Fibroblast of skin of scalp (primary cell): ENCODE measurements at regions not wholly inside any gene's neighbourhood (a gene's known extent, or its start where the extent isn't known, plus 50 kb on each side); places are given as distances from the start of the nearest gene placed in this dataset.

Experiments used
- DNase-seq: peaks from one replicate; pipeline ENCODE4 v3.0.0-alpha.2; 2013

DNA sequence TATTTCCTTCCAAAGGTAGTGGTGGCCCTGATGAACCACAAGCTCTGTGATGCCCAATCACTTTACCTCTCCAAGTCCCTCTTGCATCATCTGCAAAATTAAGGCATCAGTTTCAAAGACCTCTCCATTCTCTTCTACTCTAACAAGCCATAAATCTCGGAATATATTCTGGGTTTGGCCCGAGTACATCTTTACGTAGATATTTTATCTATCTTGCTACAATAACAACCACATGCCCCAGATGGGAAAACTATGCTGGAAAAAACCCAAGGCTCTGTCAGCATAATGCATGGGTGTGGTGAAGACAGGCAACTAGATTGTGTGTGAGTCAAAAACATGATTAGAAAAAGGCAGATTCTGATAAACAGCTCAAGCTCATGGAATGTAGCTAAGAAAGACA lies 228.2 kb upstream of the BLID start:
- peak; percentile 94 for DNase-seq

DNA sequence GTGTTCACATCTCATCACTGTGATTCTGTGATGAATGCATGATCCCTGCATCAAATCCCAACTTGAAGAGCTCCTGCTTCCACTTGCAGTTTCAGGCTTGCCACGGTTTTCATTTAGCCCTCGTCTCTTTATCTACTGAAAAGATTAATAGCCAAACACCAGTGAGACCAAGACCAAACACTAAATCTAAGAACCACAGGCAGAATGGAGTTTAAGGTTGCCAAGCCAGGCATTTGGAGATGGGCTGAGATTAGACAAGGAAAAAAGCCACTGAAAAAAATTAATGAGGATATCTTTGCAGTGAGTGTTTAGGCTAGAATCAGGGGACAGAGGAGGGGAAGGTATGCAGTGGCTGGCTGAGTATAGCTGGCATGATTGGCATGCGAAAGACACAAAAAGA lies 227.2 kb upstream of the BLID start:
- DNase-seq = peak; percentile 23

DNA sequence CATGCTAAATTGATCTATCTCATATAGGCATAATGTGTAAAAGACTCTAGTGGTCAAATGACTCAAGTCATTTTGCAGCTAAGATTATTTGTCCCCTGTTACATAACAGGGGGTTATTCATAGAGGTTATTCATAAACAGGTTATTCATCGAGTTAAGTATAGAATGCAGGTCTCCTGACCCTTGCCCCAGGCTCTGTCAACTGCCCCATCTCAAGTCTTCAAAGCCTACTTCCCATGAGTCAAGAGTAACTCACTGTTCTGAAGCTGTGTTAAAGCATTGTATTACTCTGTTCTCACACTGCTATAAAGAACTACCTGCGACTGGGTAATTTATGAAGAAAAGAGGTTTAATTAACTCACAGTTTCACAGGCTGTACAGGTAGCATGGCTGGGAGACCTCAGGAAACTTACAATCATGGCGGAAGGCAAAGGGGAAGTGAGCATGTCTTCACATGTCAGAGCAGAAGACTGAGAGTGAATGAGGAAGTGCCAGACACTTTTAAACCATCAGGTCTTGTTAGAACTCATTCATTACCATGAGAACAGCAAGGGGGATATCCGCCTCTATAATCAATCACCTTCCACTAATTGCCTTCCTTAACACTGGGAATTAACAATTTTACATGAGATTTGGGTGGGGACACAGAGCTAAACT lies 226.2 kb upstream of the BLID start:
- no peak for DNase-seq

DNA sequence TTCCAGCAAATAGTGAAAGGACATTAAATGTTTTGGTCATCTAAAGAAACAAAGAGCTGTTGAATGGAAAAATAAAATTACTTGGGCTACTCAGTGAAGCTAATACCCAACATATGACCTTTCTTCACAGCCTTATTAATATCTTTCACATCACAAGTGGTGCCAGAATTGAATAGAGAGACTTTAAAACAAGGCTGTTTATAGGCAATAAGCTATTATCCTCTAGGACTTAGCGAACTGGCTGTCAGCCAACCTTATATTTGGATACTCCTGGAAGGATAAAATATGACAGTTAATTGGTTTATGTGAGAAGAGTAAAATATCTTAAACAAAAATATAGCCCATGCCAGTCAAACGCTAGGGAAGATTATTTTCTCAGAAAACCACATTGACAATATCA lies 225.5 kb upstream of the BLID start:
- no peak for DNase-seq

DNA sequence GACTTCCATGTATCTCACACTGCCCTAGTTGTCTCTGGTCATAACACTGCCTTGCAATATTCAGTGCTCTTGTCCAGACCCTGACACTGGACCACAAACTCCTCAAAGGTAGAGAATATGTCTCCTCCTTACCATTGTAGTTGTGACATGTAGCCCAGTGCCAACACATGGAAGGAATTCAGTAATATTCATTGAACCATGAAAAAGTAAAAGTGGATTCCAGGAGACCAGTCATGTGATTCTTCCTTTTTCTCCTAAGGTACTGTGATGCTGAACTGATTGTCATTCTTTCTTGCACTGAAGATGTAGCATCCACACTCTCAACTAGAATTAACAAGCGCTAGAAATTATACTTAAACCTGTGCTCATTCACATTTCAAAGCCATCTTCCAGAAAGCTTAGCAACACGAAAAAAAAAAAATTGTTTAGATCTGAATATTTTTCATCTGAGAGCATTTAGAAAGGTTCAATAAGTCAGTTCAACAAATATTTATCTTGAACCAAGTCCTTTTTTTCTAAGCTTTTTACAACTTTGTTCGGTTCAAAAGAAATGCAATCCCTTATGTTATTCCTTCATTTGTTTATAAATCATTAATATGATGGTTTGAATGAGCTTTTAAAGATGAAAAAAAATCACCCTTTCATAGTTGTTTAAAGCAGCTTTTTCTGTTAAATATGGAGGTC lies 224.7 kb upstream of the BLID start:
- no peak for DNase-seq

DNA sequence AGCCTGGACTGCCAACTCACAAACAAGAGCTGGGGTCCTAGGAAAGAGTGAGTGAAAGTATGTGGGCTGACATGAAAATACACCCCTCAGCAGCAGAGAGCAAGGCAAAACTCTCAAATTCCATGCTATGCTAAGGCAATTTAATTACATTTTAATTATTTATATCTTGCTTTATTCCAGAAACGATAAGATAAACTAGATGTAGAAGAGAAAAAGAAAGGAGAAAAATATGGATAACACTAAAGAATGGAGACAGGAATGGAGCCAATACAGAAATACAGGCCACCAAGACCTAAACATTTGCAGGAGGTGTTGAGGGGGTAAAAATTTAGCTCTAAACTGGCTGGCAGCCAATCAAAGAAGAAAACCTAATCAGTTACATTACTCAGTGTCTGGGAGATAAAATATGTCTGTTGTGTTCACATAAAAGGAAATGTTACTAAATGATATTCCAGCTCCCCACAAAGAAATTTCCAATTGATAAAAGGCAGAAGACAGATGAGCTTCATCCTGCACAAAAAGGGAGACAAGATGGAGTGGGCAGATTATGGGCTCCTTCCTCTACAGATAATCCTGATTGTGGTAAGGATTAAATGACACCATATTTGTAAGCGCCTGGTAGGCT lies 223.5 kb upstream of the BLID start:
- peak; percentile 14 for DNase-seq

DNA sequence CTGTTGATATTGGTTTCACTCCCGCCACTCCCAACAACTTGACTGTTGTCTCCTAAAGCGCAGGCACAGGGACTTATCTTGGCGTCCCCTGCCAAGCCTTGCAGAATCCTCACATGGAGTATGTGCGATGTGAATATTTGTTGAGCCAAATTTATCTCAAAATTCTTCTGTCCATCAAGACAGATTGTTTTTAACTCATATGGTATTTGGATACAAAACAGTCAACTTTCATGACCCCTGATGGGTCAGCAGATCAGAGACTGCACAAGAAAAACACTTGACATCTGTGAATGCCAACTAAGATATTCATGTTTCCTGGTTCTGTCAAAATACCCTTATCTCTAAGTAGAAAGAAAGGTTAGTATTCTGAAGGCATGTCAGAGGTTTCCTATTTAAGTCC lies 221.7 kb upstream of the BLID start:
- no peak for DNase-seq

DNA sequence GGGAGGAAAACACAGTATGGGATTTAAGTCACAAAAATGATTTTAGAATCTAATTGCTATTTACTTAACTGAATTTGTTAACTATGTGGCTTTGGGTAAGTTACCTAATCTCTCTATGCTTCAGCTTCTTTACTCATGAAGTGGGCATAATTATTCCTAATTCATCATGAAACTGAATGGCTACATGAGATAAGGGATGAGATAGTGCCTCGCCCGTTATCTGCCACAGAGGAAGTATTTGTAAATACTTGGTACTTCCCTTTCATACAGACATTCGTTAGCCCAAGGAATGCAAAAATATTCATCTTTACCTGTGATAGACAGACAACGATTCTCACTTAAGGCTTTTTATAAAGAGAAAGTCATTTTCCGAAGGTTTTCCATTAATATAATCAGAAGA lies 221.2 kb upstream of the BLID start:
- no peak for DNase-seq

DNA sequence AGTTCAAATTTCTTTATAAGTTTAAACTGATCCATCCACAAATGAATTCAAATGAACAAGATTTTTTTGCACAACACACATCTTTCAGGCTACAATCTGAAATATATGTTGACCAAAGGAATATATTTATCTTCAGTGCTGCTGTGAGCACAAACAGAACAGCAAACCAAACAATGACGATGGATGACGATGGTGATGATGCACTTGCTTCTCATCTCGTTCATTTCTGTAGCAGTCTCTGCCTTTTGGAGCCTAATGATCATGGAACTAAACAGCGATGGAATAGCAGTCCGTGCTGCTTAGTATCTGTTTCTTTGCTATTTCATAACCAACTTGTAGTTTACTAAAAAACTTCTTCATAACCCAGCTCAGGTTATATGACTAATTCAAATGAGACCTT lies 220.7 kb upstream of the BLID start:
- DNase-seq = no peak

DNA sequence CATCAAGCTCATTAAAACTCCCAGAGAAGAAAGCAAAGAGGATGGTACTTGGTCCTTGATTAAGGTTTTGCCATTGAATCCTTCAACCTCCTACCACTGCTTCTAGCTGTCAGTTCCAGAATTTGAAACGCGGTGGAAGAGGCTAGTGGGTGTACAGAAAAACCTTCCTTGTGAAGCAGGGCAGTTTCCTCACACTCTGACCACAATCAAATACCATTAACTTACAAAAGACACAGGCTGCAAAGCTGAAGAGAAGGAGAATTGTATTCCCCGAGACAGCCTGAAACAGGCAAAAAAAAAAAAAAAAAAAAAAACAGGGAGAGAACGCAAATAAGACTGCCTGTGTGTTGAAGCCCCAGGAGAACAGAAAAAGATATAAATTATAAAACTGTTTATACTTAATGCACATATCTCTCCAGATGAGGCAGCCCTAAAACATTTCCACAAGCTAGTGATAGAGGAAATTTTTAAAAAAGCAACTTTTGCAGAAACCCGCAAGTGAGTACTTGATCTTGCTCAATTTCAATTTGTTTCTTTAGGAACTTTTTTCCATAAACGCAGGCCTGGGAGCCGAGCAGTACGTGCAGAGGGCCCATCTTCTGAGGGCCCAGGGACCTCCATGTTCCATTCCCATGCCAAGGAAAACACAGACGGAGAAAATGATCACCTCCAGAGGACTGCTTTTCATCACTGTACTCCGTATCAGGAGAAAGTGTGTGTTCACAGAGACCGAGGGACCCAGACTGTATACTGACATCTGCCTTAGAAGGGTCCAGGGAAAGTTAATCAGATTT lies 218.7 kb upstream of the BLID start:
- DNase-seq = peak; percentile 17

DNA sequence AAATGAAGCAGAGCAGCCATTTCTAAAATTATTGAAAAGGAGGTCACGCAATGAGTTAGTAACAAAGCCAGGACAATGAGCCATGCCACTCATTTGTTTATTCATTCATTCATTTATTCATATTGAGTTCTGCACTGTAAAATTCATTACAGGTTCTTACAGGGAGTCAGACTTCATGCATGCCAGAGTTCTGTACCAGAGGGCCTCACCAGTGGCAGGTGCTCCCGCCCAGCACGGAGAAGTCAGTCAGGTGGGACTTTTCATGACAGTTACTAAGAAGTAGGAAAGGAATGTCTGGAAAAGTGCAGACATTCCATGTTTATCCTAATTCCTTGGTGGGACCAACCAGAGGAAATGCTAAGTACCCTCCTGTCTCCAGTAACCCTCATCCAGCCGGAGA lies 217.5 kb upstream of the BLID start:
- DNase-seq = no peak

DNA sequence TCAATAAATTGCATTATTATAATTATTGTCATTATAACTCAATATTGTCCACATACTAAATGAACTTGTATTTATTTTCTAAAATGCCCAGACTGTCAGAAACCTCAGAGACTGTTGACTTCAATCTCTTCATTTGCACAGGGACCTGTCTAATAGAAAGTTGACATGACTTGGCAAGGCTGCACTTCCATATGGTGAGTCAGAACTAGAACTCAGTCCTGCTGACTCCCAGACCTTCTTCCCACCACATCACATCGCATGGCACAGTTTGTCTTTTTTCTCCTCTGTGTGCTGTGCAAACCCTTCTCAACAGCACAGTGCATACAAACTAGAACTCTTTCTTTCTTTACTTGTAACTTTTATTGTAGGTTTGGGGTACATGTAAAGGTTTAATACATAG lies 215.1 kb upstream of the BLID start:
- DNase-seq = no peak

DNA sequence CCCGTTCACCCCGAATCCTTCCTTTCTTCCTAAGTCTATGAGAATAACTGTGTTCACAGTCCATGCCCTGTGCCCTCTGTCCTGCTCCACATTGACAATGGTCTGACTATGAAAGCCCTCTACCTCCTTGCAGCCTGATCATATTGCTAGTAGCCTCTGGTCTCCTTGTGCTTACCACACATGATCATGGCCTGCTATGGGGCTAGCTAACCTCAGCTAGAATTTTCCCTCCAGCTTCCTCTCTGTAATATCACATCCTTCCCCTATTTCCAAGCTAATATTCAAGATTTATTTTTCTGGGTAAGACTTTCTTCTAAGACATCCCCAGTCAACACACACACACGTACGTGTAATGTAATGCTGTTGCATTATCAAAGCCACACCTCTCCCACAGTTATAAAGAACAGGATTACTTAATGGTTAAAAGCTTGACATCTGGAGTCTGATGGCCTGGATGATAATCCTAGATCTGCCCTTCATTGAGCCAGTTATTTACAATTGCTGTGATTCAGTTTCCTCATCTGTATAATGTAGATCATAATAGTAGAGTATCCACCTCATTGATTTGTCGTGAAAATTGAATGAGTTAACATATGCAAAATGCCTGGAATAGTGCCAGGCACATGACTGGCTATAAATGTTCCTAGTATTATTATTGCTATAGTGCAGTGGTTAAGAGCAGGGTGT lies 214.4 kb upstream of the BLID start:
- no peak for DNase-seq

DNA sequence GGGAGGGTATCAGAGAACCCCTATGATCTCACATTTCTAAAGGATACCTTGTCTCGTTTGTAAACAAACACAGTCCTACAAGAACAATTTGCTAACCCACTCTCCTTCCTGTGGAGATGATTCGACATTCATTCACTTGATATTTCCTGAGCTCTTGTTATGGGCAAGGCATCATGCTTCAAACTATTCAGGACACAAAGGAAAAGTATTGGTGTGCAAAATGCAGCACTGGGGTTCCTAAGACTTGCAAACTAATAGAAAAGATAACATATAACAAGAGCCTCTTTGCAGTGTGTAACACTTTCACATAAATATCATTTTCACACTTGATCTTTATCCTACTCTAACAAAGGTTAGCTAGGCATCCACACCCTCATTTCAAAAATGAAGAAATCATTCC lies 211.5 kb upstream of the BLID start:
- DNase-seq = no peak

DNA sequence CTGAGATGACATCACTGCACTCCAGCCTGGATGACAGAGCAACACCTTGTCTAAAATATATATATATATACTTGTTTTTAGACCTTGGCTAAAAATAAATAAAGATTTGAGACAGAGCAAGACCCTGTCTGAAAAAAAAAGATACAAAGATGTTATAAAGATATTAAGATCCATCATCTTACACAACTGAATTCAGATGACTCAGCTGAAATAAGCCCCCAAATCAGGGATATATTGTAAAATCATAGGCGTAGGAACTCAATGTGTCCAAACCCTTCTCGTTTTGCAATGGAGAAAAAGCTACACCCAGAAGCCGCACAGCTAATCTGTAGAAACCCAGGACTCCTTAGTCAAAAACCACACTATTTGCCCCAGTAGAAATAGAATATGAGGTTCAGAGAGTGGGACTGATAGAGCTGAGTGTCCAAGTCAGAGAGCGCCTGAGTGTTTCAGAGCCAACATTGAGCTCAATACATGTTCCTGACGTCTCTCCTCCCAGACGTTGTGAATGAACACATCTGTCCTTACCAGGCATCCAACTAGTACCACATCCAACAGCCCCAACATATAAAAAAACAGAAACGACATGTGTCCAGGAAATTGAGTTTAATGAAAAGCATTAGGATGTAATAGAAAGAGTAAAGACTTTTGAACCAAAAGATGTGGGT lies 207.9 kb upstream of the BLID start:
- no peak for DNase-seq

DNA sequence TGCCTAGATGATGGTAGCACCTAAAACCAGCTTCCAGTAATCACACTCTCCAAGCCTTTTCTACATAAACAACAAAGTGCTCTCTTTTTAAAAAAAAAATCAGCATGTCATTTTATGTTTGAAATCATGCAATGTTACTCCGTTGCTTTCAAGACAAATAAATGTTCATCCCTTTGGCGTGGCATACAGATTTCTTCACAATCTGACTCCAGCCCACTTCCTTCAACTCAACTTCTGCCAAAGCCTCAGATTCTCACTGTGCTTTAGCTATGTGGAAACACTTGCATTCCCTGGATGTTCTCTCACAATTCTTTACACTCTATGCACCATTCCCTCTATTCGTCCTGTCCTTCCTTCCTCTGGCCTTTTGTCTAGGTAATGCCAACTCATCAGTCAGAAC lies 206.3 kb upstream of the BLID start:
- DNase-seq = peak; percentile 19

DNA sequence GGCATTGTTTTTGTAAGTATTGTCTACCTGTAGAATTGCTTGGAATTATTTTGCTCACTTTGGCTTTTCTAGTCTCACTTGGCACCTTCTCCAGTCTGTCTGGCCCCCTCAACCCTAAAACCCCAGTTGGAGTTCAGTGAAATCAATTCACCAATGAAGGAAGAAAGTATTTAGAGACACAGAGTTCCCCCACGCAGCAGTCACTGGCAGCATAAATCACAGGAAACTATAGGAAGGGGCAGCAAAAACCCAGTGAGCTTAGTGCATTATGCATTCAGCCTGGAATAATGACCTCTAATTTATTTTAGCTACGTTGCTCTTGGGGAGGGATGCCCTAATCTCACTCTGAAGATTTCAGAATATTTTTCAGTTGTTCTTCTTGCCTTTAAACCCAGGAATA lies 204.7 kb upstream of the BLID start:
- no peak for DNase-seq

DNA sequence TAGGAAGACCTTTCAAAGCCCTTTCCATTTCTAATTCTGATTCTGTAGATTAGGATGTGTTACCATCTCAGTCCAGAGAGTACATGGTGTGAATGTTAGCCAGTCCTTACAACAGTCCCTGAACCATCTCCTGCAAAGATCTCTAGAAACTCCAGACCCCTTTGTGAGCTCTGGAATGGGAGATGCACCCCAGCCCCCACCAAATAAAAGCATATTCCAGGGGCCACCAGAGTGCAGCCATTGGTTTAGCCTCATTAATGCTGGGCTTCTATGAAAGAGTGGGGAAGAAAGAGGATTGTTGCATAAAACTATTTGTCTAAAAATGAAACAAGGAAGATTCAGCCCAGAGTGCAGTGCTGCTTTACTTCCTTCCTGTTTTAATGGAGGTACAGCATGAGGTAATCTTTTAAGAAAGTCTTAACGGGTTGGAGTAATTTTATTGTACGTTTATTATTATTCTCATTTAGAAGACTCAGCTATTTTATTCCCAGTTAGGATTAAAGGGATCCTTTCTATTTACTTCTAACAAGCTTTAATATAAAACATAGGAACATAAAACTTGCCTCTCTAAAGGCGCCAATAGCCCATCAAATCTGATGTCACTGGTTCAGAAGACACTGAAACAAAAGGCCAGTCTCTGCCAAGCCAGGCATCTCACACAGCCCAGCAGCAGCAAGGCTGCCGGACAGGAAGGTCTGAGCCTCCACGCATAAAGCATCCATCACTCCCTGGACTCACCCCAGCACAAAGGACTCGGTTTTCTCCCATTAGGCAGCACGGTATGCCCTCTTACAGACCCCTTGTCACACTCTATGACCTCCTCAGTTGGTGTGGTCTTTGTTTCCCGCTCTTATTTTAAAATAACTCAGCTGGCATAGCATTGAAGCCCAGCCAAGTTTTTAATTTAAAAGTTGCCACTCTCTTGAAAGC lies 203.9 kb upstream of the BLID start:
- DNase-seq = no peak

DNA sequence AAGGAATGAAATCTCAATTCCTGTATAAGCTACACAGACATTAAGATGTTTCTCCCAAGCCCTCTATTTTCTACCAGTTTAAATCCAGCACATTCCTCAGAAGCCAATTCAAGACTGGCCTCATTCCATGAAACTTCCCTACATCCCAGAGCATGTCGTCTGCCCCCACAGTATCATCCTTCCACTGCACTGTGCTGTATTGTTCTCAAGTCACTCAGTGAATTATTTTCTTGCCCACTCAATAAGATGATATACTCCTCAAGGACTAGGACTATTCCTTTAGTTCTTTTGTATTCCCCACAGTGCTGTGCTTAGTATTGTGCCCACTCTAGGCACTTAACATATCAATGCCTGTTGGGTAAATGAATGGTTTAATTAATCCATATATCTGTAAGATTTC lies 203.1 kb upstream of the BLID start:
- DNase-seq = peak; percentile 9

DNA sequence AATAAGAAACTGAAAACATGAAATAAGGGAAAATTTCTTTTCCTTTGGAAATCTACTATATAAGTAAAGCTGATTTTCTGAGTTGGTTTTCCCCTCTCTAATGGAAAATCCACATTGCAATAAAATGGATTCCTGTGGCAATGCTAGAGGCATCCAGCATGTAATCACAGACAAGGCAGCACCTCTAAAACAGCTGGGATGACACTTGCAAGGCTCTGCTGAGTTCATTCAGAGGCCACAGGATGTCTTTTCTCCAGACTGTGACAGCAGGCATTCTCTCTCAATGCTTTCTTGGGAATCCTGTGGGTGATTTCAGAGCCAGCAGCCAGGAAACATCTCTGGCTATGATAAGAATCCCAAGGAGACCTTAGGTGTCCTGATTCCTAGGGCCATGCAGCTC lies 201.3 kb upstream of the BLID start:
- DNase-seq = peak; percentile 45

DNA sequence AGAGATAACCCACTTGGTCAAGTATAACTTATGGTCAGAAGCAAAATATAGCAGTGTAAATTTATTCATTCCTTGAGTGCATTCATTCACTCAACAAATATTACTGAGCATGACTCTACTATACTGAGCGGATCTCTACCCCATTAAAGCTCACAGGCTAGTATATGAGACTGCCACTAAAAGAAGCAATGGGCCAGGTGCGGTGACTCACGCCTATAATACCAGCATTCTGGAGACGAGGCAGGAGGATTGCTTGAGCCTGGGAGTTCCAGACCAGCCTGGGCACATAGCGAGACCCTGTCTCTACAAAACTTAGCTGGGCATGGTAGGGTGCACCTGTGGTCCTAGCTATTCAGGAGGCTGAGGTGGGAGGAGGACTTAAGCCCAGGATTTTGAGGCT lies 197.6 kb upstream of the BLID start:
- no peak for DNase-seq
